ENCODE measurements at regions not wholly inside any gene's neighbourhood (a gene's known extent, or its start where the extent isn't known, plus 50 kb on each side); places are given as distances from the start of the nearest gene placed in this dataset.
A peak's percentile ranks its signal among the peaks of the same experiment; 100 is the strongest.

GRCh38 chr15:31221936-31222515 is 104.6 kb upstream of the KLF13 start:
- DNase-seq = no peak

- peak in 2 of 3 donors; percentile 32 to 52 for DNase-seq
These were observed 103.8 kb upstream of the KLF13 start for GRCh38 chr15:31222773-31223341.

GRCh38 chr15:31223478-31224350 is 102.9 kb upstream of the KLF13 start:
- no peak for DNase-seq

- peak; percentile 51 to 67 (median 62) for DNase-seq
These were observed 102.0 kb upstream of the KLF13 start for GRCh38 chr15:31224661-31225060.

GRCh38 chr15:31225356-31225955 is 101.2 kb upstream of the KLF13 start:
- DNase-seq = no peak

GRCh38 chr15:31226021-31226420 is 100.6 kb upstream of the KLF13 start:
- no peak for DNase-seq

- no peak for DNase-seq
These were observed 99.4 kb upstream of the KLF13 start for GRCh38 chr15:31227235-31227634.

- peak in 2 of 3 donors; percentile 53 to 60 for DNase-seq
These were observed 98.6 kb upstream of the KLF13 start for GRCh38 chr15:31228011-31228484.

- DNase-seq = no peak
These were observed 97.4 kb upstream of the KLF13 start for GRCh38 chr15:31228980-31229826.

- peak in 1 of 3 donors; percentile 28 for DNase-seq
These were observed 95.8 kb upstream of the KLF13 start for GRCh38 chr15:31230630-31231485.

GRCh38 chr15:31234815-31235214 is 91.8 kb upstream of the KLF13 start:
- no peak for DNase-seq

- DNase-seq = peak in 1 of 3 donors; percentile 59
These were observed 91.1 kb upstream of the KLF13 start for GRCh38 chr15:31235311-31236183.

GRCh38 chr15:31236184-31237042 is 90.2 kb upstream of the KLF13 start:
- DNase-seq = peak; percentile 90 to 96 (median 92)

GRCh38 chr15:31237043-31237324 is 89.7 kb upstream of the KLF13 start:
- no peak for DNase-seq

GRCh38 chr15:31238906-31239305 is 87.7 kb upstream of the KLF13 start:
- DNase-seq = no peak

- DNase-seq = no peak
These were observed 87.2 kb upstream of the KLF13 start for GRCh38 chr15:31239409-31239808.

GRCh38 chr15:31241888-31242522 is 84.6 kb upstream of the KLF13 start:
- no peak for DNase-seq

- no peak for DNase-seq
These were observed 82.7 kb upstream of the KLF13 start for GRCh38 chr15:31243895-31244294.

- DNase-seq = no peak
These were observed 81.4 kb upstream of the KLF13 start for GRCh38 chr15:31245135-31245689.

Data from suppressor macrophage treated with lipopolysaccharide for 1 hour (primary cell).